Stimulated activated CD8-positive, alpha-beta memory T cell treated with anti-CD3 and anti-CD28 coated beads, Interleukin-7, amount 100 ng/mL, for 24 hours (primary cell): ENCODE measurements at regions not wholly inside any gene's neighbourhood (a gene's known extent, or its start where the extent isn't known, plus 50 kb on each side); places are given as distances from the start of the nearest gene placed in this dataset.
"Not testable (repeated sequence)": the region's sequence is repeated elsewhere in the genome, so short reads cannot be mapped to it uniquely, and the experiment has no call there.

ENCODE experiments used
- DNase-seq: peaks from one replicate; pipeline ENCODE4 v3.0.0-alpha.2; 2020; ENCODE audit warnings: low read depth

DNA sequence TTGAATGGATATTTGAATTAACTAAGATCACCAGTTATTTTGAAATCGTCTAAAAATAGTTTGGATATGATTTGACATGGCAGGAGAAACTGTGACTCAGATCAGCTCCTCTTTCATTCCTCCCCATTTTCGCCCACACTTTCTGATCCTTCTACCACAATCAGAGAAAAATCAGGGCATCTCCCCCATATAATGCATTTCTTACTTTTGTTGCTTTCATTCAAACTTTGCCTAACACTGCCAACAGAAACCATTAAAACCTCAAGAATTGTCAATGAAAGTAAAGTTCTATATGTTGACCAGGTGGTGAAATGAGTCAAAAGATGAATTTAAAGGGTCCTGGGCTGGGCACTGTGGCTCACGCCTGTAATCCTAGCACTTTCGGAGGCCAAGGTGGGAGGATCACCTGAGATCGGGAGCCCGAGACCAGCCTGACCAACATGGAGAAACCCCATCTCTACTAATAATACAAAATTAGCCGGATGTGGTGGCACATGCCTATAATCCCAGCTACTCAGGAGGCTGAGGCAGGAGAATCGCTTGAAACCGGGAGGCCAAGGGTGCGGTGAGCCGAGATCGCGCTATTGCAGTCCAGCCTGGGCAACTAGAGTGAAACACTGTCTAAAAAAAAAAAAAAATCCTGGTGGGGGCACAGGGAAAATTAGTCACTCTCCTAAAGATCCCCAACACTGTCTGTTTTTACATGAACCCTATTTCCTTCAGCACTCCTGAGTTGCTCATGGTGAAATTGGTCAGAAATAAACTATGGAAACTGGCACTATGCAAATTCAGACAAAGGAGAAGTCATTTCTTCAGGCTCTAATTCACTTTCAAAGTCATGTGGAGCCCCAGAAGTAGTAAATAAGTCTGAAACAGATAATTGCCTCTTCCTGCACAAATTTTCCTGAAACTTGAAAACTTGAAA is 122.8 kb upstream of the NOCT start:
- no peak for DNase-seq

DNA sequence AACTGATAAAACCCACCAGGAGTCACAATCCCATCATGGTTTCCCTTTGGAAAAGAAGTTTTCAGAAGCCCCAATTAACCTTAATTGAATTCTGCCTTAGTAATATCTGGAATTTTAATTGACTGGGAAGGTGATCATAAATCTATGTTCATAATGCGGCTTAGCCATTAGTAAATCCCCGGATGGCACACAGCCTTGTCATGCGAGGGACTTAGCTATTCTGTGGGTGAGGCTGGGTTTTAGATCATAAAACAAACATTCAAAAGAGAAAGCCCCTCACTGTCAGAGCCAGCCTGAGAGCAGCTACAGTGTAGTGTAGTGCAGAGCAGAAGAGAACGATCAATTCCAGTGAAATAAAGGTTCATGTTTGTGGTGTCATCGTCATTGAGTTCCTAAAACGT is 124.0 kb upstream of the NOCT start:
- no peak for DNase-seq

DNA sequence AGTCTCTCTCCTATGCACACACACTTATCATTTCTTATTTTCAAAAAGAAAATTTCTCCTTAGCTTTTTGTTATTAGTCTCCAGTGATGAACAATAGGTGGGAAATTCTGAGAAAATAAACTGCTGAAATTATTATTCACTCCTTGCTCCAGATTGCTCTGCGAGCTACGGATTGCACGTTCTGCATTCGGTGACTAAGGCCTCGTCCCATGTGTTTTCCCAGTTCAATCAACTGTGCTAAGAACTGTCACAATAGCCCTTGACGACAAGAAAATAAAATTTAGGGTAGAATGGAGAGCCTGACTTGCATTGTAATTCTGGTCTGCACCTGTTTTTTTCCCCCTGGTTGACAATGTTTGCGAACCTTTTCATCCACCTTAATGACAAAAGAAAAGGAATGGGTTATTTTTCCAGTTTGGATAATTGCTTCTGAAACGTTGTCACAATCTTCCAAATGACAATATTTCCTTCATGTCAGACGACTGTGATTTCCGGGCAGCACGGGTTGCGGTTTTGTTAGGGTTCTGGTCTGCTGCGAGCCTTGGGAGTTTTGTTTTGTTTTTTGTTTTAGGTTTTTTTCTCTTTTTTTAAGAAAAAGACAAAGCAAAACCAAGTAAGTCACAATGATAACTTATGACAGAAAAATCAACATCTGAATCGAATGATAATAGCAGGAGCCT is 124.5 kb upstream of the NOCT start:
- DNase-seq = no peak

DNA sequence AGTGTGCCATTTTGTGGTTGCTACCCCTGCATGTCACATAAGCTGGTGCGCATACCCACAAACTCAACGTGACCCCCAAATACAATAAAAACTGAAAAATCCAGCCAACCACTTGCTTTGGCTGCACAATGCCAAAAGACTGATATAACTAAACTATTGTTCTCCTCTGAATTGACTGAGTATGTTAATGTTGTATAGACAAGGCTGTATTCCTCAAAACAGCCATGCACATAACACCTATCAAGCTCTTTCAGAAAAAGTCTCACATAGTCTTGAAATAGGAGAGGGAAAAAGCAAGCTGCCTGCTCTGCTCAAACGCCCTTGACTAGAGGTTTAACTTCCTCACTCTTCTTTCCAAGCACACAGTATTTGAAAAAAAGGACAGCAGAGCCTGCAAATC is 126.4 kb upstream of the NOCT start:
- DNase-seq = no peak

DNA sequence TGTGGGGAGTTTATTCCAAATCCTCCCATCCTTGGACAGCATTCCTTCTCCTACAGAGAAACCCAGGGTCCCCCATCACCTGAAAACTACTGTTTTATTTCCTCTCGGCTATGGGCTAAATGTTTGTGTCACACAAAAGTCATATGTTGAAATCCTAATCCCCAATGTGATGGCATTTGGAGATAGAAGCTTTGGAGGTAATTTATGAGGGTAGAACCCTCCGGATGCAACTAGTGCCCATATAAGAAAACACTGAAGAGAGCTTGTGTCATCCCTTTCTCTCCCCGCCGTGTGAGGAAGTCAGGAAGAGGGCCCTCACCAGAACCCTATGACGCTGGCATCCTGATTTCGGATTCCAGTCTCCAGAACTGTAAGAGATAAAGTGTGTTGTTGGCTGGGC is 127.8 kb upstream of the NOCT start:
- DNase-seq = no peak

DNA sequence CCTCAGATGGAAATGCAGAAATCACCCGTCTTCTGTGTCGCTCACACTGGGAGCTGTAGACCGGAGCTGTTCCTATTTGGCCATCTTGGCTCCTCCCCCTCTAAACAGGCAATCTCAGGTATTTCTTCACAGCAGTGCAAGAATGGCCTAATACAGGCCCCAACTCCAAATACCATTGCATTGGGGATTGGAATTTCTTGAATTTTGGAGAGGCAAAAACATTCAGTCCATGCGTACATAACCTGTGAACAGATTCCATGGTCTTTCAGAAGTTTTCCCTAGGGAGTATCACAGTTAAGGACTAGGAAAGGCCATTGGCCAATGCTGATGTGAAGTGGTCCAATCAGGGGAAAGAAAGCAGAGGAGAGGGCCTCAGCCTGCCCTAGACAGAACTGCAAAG is 128.2 kb upstream of the NOCT start:
- DNase-seq = no peak

DNA sequence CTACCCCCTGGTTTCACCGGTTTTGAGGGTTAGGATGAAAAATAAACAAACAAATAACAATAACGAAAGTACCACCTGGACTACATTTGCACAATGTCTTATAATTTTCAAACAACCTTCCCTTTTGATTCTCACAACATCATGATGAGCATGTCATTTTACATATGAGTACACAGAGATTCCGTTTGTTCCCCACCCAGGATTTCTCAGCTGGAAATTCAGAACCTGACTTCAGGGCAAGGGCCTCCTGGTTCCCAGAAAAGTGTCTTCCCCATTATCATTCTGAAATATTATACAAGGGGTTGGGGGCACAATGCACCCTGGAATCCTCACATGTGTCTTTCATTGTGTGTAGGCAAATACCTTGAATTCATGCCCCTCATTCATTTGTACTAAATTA is 135.8 kb upstream of the NOCT start:
- DNase-seq = no peak

DNA sequence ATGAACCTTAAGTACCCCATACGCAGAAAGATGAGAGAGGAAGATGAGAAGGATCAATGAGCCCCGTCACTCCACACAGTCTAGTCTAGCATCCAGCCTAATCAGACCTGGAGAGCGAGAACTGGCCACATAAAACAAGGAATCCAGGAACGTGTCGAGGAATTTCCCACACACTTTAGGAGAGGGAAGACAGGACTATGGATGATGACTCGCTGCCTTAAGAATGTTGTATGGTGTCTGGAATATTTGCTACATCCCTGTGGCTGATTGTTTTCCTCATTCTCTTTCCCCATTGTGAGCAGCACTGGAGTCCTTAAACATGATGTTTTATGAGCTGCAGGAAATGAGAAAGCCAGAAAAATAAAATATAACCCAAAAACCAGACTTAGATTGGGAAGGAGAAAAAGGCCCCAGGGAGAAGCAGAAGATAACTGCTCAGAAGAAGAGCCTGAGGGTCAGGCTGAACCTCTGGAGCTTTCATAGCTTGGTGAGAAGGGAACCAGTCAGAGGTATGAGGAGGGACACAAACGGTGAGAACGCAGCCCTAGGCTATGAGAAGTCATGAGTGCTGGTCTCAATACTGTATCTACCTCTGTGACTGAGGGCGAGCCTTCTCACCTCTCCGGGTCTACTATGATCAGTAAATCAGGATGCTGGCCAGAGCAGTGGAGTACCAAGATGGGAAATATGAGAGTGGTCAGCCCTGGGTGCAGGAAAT is 139.5 kb upstream of the NOCT start:
- DNase-seq = no peak

DNA sequence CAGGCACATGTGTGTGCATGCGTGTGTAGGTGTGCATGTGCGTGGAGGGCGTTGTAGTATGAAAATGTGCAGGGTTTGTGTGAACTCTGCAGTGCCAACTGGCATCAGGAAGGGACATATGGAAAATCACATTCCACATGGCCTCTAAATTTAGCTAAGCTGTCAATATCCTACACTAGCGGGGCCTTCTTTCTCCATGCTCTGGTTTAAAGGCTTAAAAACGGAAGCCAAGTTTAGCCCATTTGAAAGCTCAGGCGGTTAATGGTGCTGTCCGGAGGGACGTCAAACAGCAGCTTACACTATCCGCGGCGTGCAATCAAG is 144.1 kb upstream of the NOCT start:
- no peak for DNase-seq

DNA sequence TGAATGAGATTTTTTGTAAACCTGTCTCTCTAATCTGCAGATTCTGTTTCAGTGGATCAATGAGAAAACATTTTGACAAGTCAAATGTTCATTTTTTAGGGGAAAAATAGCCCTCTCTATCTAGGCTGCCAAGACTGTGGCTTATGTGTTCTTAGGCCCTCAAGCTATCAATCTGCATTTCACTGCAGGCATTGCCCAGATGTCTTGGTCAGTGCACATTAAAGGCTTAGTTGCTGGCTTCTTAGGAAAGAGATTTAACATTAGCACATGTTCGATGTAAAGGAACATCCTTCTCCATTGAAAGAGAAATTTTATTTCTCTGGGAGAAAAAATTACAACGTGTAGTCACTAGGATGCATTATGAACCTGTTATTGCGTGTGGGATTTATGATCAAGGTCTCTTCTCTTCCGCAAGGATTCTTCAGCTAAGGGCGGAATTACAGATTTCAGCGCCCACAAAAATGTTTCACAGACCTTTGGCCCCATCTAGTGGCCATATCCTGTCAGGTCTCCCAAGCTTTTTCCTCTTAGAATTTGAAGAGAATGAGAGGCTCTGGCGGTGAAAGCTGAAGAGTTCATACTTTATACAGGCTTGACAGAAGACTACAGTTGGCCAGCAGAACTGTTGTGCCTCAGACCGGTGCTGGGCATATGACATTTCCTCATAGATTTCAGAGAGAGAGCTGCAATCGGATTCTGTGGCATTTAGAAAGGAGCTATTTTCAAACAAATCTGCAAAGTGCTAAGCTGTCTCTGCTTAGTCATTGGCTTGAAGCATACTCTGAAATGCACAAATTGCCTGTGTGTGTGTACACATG is 144.6 kb upstream of the NOCT start:
- DNase-seq = peak; percentile 9

DNA sequence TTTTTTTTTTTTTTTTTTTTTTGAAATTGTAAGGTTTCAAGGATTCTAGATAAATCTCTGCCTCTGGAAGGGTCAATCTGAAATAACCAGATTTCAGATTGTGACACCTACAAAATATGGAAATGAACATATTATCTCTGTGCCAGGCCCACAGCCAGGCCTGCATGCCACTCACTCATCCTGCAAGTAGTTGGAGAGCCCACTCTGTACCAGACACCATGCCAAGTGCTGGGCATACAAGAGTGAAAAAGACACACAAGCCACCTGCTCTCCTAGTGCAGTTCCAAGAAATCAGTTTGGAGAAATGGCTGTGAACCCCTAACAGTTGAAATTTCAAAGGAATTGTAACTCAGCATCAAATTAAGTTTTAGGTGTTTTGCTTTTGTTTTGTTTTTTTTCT is 145.9 kb upstream of the NOCT start:
- no peak for DNase-seq

DNA sequence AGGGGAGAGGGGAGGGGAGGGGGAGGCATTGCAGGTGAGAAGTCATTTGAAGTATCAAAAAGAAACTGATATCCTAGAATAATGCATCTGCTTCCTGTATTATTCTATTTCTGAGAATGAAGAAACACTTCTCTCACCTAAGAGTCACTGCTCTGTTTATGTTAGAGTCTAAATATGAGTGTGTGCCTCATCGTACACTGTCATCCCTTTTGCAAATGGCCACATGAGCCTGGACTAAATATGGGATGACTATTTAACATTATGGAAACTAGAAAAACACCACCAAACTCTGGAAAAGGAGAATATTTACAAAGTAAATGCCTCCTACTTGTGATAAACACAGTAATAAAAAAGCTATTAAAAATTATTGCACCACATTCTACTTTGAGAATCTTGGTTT is 146.4 kb upstream of the NOCT start:
- DNase-seq = no peak

DNA sequence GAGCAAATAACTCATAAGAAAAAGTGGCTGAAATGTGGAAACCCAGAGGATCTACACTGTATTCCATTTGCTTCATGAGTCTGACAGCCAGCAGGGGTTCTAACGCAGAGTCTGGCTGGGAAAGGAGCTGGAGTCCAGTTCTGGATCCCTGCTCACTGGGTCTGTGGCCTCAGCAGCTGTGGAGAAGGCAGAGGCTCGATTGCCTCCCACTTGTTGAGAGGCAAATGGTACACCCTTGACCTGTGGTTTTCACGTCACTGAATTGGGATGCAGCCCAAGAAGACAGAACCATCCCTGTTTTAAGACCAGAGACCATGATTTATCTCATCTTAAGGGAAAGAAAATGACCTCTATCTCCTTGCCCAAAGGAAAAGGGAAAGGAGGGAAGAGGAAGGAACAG is 147.0 kb upstream of the NOCT start:
- no peak for DNase-seq

DNA sequence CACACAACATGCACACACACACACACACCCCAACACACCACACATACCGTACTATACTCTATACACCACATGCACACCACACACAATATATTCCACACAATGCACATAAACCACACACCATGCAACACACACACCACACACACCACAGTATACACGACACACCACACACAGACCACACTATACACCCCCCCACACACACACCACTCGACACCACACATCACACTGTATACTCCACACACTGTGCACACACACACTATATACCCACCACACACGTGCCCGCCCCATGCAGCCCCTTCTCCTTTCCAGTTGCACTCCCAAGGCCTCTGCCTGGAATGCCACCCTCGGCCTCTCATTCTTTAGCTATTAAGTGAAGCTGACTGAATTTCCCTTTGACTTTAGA is 148.2 kb upstream of the NOCT start:
- no peak for DNase-seq

DNA sequence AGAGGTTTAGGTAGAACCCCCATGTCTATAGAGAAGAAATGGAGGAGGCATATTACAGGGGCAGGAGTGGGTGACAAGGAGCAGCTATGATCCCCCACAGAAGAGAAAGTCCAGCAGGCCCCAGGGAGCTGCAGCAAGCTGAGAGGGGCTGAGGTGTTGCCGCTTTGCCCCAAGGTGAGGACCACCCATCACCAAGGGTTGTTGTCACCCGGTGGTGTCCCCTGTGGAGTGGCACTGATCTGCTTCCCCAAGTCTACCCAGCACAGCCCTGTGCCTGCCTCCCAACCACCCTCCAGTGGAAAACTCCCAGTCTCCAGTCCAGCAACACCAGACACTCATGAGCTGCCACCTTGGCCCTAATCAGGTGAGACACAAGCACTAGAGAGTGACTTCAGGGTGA is 149.3 kb upstream of the NOCT start:
- no peak for DNase-seq

DNA sequence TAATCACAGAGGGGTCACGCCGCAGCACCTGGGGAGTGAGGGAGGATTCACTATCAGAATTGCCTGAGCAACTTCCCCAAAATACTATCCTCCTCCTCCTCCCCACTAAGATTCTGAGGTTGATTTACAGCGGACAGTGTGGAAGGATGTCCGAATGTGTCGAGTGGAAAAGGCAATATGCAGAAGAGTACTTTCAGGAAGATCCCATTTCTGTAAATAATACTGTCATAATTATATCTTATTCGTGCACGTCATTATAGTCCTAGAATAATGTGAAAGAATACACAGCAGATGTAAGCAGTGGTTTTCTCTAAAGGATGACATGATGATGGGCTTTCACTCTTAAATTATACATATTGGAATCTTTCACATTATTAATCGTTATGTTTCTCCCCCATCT is 149.8 kb upstream of the NOCT start:
- no peak for DNase-seq

DNA sequence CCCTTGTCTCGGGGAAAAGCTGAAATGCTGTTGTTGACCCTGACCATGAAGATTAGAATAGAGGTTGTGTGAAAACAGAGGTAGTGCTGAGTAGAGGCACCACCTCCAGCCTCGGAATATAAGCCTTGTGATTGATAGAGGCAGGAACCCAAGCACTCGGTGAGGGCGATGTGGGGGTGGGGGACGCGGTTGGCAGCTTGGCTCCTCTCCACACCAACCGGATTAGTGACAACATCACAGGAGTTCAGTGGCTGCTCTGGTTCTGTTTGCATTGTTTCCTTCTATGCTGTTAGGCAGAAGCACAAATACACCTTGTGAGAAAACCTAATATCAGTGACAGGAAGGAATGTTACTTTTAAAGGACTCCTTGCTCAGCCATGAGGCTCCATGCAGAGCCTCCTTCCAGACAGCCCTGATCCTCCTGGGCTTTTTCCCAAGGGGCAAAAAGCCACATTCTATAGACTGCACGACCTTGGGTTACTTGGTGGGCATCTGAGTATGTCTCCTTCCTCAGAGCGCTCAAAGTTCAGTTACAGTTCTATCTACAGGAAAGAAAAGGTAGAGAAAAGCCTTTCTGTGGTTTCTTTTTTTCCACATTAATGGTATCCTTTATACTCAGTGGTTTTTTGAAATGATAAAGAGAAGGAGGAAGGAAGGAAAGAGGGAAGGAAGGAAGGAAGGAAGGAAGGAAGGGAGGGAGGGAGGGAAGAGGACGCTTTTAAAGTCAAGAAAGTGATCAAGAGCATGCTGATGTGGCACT is 150.4 kb upstream of the NOCT start:
- DNase-seq = no peak

DNA sequence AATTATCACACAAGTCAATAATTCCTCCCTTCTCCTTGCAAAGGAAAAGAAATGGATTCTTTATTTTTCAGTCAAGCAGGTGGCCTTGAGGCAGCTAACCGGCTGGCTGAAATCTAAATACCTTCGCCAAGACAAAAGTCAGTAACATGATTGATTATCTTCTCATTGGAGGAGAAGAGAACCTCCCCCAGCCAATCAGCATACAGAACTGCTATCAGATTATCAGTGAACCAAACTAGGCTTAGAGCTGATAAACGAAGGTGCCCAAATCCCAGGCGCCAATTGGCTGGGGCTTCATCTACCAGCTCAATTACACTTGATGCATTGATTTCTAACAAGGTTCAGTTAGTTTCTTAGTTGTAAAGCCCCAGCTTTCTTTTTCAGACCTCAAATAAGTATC is 152.4 kb upstream of the NOCT start:
- no peak for DNase-seq

DNA sequence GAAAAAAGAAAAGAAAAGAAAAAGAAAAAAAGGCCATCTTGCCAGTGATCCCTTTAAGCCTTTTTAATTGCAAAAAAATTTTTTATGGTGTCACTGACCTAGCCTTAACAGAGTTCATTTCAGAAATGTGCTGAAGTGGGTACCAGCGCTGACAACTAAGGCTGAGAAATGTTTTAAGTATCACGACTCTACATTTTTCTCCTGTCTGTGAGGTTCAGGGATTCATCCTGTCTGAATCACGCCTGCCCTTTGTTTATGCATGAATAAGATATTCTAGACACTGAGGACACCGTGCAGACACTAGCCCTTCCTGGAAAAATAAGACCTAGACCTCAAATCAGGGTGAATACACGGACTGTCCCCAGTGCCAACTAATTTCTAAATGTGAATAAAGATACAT is 154.4 kb upstream of the NOCT start:
- no peak for DNase-seq

DNA sequence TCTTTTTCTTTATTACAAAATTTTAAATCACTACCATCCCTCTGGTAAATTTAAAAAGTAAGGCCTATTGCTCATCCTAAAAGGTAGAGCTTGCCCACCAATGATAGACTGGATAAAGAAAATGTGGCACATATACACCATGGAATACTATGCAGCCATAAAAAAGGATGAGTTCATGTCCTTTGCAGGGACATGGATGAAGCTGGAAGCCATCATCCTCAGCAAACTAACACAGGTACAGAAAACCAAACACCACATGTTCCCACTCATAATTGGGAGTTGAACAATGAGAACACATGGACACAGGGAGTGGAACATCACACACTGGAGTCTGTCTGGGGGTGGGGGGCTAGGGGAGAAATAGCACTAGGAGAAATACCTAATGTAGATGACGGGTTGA is 155.2 kb upstream of the NOCT start:
- not testable (repeated sequence) for DNase-seq

DNA sequence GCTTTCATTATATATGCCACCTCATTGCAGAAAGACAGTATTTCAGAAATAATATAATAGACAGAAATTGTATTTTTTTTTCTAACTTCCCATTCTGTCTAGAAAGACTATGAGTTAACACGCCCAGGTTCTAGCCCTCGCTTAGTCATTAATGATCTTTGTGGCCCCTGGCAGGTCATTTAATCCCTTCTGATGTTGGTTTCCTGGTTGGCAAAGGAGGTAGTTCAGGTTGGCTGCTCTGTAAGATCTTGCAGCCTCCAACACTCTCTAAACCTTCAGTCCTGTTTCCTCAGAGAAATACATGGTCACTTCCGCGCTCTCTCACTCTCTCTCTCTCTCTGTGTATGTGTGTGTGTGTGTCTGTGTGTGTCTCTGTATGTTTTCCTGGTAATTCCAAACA is 156.3 kb upstream of the NOCT start:
- no peak for DNase-seq

DNA sequence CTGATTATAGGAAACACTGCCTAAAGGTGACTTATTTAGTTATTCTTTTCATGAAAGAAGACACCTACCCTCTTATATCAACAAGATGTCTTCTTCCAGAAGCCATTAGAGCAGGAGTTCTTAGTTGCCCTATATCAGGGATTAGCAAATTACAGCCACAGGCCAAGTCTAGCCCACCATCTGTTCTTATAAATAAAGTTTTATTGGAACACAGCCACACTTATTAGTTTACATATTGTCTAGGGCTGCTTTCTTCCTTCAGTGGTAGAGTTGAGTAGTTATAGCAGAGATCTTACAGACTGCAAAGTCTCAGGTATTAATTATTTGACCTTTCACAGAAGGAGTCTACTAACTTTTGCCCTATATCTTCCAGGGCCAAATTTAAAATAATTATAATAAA is 157.2 kb upstream of the NOCT start:
- no peak for DNase-seq
